ENCODE measurements at regions not wholly inside any gene's neighbourhood (a gene's known extent, or its start where the extent isn't known, plus 50 kb on each side); places are given as distances from the start of the nearest gene placed in this dataset.
"Not testable (repeated sequence)": the region's sequence is repeated elsewhere in the genome, so short reads cannot be mapped to it uniquely, and the experiment has no call there.

DNA sequence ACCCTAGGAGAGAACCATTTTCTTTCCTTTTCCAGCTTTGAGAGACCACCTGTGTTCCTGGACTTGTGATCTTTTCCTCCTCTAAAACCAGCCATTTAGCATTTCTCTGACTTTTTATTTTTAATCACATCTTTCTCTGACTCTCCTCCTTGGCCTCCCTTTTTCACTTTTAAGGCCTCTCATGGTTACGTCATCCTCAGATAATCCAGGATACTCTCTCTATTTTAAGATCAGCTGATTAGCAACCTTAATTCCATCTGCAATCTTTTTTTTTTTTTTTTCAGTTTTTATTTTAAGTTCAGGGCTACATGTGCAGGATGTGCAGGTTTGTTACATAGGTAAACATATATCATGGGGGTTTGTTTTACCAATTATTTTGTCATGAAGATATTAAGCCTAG lies 54.0 kb downstream of the RFPL4B start:
- no peak for DNase-seq

- DNase-seq = no peak
These were observed 60.0 kb downstream of the RFPL4B start for GRCh38 chr6:112407101-112407590.

GRCh38 chr6:112408522-112408921 lies 61.4 kb downstream of the RFPL4B start:
- no peak for DNase-seq

DNA sequence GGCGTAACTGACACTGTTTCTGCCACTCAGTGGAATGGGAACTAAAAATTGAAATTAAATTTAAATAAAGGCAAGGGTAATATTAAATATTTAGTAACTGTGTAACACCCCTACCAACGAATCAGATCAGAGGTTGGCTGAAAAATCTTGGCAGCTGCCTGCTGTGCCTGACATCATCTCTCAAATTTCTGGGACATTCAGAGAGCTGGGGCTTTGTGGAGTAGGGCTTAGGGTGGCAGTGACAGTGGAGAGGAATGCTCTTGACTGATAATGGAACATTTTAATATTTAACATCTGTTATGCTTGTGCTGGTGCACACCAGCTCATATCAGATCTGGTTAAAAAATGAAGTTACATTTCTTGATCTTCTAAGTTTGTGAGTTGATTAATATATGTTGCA lies 62.2 kb downstream of the RFPL4B start:
- no peak for DNase-seq

DNA sequence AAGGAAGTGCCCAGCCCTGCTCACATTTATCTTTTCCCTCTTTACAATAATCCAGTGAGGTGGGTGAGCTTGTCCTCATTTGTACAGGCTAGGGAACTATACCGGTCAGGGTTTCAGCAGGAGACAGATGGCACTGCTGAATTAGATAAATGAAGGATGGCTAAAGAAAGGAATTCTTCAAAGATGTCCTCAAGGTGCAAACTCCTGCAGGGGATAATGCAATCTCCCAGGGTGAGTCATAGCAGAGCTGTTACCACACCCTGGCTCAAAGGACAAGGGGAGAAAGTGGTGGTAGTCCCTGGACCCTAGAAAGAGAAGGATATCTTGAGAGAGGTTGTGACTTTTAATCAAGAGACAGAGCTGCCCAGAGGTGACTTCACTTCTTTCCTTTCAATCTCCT lies 66.7 kb downstream of the RFPL4B start:
- DNase-seq = no peak

GRCh38 chr6:112415366-112415765 lies 68.2 kb downstream of the RFPL4B start:
- no peak for DNase-seq

DNA sequence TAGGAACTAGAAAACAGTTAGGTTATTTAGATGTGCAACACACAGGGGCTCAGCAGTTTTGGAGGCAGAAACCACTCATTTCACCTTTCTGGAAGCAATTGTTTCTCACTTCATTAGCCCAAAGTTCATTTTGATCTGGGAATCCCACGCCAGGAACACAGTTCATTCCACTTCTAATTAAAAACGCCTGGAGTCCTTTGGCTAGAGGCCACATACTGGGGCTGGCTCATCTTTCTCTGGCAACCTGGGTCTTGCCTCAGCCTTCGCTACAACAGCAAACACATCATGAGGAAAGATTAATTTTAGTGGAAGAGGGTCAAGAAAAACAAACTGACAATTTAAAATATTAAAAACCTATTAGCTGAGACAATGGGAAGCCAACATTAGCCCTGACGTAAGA lies 69.7 kb downstream of the RFPL4B start:
- no peak for DNase-seq

DNA sequence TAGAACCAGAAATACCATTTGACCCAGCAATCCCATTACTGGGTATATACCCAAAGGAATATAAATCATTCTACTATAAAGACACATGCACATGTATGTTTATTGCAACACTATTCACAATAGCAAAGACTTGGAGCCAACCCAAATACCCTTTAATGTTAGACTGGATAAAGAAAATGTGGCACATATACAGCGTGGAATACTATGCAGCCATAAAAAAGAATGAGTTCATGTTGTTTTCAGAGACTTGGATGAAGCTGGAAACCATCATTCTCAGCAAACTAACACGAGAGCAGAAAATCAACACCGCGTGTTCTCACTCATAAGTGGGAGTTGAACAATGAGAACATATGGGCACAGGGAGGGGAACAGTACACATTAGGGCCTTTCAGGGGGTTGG lies 79.9 kb downstream of the RFPL4B start:
- DNase-seq = not testable (repeated sequence)

- no peak for DNase-seq
These were observed 80.4 kb downstream of the RFPL4B start for GRCh38 chr6:112427499-112427898.

- no peak for DNase-seq
These were observed 81.3 kb downstream of the RFPL4B start for GRCh38 chr6:112428477-112428876.

DNA sequence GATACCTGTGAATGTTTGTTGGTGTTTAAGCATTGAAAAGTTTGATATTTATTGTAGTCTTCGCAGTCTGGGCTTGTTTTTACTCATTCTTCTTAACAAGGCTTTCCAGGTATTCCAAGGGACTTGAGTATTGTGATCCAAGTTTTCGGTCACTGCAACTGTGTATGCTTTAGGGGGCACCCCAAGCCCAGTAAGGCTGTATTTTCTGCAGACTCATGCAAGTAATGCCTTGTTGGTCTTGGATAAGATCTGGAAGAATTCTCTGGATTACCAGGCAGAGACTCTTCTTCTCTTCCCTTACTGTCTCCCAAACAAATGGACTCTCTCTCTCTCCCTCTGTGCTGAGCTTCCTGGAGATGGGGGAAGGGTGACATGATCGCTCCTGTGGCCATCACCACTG lies 82.1 kb downstream of the RFPL4B start:
- no peak for DNase-seq

DNA sequence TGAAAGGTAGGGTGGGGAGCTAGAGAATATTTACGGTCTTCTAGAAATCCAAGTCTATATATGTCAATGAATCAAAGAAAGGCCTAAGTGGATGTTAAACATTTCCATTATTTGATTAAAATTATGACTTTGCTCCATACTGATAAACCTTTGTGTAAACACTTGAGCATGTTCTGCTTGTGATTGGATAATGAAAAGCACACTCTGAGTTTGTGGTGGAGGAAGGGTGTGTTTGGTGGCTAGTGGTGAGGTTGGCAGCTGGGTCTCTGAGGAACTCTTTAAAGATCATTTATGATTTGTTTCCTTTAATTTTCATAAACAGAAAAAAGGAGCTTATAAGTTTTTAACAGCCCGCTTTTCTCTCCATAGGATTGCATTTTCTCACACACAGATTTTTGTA lies 84.7 kb downstream of the RFPL4B start:
- DNase-seq = no peak

DNA sequence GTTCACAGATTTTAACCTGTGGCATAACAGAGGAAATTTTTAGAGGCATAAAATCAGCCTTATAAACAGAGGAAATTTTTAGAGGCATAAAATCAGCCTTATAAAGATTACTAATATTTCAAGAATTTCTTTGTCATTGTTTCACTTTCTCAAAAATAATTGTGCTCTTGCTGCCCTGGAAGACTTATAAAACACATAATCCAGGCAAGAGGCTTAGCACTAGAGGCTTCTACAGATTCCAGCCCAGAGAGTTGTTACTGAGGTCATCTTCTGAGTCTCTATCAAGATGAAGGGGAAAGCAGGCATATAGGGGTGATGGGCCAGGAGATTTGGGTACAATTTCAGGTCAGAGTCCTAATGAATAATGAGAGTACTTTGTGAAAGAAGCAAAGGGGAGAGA lies 85.7 kb downstream of the RFPL4B start:
- DNase-seq = no peak

DNA sequence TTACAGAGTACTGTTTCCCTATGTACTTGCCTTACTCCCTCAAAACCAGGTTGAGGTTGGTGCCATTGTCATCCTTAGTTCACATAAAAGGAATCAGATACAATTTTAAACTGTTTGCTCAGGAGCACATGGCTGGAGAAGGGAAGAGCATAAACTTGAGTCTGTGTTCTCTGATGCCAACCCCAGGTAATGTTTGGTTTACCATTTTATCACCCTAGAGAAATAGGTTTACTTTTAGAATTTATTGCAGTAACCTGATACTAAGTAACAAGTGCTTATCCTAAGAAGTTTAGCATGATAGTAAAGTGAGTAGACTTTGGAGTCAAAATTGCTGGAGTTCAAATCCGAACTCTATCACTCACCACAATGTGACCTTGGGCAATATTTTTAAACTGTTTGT lies 86.3 kb downstream of the RFPL4B start:
- DNase-seq = no peak

GRCh38 chr6:112434896-112435435 lies 87.8 kb downstream of the RFPL4B start:
- no peak for DNase-seq

GRCh38 chr6:112437058-112437457 lies 89.9 kb downstream of the RFPL4B start:
- DNase-seq = no peak

DNA sequence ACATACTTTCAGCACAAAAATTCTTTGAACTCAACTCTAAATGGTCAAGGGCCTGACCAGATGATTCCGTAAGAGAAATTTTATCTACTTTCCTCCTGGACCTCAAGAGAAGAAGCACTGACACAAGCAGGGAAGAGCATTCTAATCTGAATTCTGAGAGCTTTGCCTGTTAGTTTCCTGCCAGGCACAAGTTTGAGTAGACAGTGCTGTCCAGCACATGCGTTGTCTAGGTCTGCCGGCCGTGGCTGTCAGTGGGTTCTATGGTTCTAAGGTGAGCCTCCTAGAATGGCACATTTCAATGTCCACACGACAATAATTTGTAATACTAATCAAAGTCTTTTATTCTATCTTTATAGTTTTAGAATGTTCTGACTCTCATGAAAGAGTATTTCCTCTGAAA lies 91.9 kb downstream of the RFPL4B start:
- no peak for DNase-seq

DNA sequence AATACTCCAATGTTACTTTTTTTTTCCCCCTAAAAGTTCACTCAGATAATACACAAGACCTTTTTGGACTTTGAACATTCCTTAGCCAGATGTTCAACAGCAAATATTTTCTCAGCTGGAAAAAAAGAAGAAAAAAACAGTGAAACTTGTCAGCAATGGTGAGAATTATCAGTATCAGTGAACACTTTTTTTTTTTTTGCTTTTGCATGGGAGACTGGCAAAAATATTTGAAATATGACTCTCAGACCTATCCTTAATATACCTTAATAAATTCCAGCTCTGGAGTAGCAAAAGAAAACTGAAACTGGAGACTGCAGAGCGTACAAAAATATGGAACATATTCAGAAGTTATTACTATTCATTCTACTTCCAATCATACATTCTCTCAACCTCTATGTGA lies 92.3 kb downstream of the RFPL4B start:
- DNase-seq = no peak

DNA sequence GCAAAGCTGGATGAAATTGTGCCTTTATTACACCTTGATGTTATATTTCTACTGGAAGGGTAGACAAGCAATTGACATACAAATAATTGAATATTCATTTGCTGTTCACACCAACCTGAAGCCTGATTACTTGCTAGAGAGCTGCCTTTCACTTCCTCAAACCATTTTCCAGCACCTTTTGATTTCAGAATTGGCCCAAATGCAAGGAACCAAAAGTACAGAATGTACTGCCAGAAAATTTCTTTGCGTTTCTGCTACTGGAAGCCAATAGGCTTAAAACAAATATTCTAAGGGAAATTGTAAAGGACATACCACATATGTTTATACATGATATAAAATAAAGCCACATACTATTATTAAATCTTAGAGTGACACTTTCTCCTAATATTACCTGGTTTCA lies 94.5 kb downstream of the RFPL4B start:
- DNase-seq = no peak

DNA sequence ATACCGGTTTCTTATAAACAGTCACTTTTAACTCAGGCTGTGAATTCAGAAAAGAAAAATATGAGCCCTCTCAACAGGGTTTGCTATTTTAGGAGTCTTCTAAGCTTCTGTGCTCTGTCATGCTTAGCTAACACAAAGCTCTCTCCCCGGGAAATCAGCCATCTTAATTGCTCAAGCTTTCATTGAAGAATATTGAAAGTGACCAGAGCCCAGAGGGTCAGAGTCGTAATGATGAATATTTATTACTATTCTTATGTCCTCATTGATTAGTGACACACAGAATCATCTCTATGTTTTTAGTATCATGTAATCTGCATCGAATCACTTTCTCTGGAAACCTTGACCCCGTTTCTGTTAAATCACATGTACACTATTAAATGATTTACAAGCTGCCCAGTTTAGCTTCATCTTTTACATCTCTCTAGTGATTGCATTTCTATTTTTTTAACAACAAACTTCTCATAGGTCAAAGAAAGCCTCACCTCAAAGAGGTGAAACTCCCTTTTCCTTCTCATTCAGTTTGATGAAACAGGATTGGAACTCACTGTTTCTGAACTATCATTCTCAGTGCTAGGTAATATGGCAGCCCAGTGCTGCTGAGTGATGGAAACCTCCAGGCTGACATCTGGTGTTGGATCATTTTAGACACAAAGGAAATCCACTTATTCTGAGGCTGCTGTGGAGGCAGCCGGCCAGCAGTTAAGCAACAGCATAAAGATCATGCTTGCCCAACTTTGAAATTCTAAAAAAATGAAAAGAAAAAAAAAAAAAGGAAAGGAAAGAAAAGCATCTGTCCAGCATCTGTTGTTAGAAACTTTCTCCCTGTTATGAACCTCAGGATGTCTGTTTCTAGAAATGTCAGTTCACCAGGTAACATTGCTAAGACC lies 96.3 kb downstream of the RFPL4B start:
- DNase-seq = no peak

DNA sequence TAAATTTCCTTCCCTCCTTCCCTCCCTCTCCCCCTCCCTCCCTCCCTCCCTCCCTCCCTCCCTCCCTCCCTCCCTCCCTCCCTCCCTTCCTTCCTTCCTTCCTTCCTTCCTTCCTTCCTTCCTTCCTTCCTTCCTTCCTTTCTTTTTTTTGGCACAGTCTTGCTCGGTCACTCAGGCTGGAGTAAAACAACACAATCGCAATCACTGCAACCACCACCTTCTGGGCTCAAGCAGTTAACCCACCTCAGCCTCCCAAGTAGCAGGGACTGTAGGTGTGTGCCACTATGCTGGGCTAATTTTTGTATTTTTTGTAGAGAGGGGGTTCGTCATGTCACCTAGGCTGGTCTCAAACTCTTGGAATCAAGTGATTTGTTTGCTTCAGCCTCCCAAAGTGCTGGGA lies 101.7 kb downstream of the RFPL4B start:
- DNase-seq = not testable (repeated sequence)

DNA sequence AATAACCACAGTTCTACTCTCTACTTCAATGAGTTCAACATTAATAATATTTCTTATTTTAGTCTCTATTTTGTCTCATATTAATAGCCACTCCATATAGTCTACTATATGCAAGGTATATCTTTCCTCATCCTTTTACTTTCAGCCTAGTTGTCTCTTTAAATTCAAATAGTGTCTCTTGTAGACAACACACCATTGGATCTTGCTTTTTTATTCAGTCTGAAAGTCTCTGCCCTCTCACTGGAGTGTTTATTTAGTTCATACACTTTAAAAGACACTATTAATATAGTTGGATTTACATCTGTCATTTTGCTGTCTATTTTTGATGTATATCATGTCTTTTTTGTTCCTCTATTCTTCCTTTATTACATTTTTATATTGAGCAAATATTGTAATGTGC lies 103.5 kb downstream of the RFPL4B start:
- DNase-seq = no peak

- DNase-seq = no peak
These were observed 110.8 kb downstream of the RFPL4B start for GRCh38 chr6:112457886-112458285.

DNA sequence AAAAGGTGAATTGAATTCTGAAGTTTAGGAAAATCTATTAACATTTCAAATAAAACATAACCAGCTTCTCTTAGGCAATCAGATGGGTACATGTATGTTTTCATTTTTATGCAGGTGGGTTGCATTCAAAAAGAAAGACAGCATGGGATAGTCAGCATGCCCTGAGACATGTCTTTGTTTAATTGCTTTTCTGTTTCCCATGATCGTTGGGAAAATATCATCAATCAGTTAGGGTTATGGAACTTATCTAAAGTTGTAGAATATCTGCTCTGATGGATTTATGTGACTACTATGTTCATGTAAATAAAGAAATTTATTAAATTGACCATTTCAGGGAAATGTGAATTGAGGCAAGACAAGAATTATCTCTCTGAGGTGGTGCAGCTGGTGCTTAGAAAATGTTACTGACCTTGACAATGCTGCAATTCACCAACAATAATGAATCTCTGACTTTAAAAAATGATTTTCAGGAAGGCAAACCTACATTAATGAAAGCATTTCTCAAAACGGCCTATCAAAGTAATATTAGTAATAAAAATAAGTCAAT lies 112.7 kb downstream of the RFPL4B start:
- no peak for DNase-seq
